Activated CD8-positive, alpha-beta T cell treated with anti-CD3 and anti-CD28 coated beads, Interleukin-2, amount 10 ng/mL, durations not matched to agents 7 days and 5 days (primary cell): ENCODE measurements at regions not wholly inside any gene's neighbourhood (a gene's known extent, or its start where the extent isn't known, plus 50 kb on each side); places are given as distances from the start of the nearest gene placed in this dataset.

Source experiments
- ATAC-seq: fragments of 150-1000 bp; cut with Tn5 transposase; one replicate; pipeline ENCODE4 v1.10.0; 2021; ENCODE audit warnings: moderate library complexity
- CTCF ChIA-PET: fragments of 350-600 bp; sonication (Branson Sonifier 250); formaldehyde crosslinking; loops from one replicate; lab custom pipeline; 2021; ENCODE audit warnings: antibody characterized with exemption; lab: Charles Lee
- POLR2A ChIA-PET: fragments of 350-600 bp; sonication (Branson Sonifier 250); formaldehyde crosslinking; loops from one replicate; lab custom pipeline; 2021; ENCODE audit warnings: antibody characterized with exemption; lab: Charles Lee
- DNase-seq: peaks from one replicate; pipeline ENCODE4 v3.0.0-alpha.2; 2020
- H3K27ac Mint-ChIP-seq: one replicate; pipeline ENCODE4 v1.8.0; 2021; ENCODE audit warnings: mild to moderate bottlenecking, mixed read lengths
- H3K27me3 Mint-ChIP-seq: one replicate; pipeline ENCODE4 v1.8.0; 2021; ENCODE audit warnings: low read depth, mixed read lengths
- H3K36me3 Mint-ChIP-seq: one replicate; pipeline ENCODE4 v1.8.0; 2021; ENCODE audit warnings: low read depth, mixed read lengths
- H3K4me1 Mint-ChIP-seq: one replicate; pipeline ENCODE4 v1.8.0; 2021; ENCODE audit warnings: low read depth, mixed read lengths
- H3K4me3 Mint-ChIP-seq: one replicate; pipeline ENCODE4 v1.8.0; 2021; ENCODE audit warnings: mild to moderate bottlenecking, mixed read lengths
- H3K9me3 Mint-ChIP-seq: one replicate; pipeline ENCODE4 v1.8.0; 2022; ENCODE audit warnings: mixed read lengths; ENCODE audit not compliant: insufficient read depth

DNA sequence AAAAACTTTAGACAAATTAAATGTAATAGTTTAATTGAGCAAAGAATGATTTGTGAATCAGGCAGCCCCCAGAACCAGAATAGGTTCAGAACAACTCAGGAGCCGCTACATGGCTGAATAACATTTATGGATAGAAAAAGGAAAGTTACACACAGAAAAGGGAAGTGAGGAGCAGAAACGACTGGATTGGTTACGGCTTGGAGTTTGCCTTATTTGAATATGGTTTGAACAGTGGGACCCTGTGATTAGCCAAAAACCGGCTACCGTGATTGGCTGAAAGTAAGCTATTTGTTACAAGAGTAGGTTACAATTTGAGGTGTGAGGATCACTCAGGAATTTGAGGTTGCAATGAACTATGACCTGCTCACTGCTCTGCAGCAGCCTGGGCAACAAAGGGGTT, 1139.8 kb downstream of the CDH11 start:
- ATAC-seq = no peak

DNA sequence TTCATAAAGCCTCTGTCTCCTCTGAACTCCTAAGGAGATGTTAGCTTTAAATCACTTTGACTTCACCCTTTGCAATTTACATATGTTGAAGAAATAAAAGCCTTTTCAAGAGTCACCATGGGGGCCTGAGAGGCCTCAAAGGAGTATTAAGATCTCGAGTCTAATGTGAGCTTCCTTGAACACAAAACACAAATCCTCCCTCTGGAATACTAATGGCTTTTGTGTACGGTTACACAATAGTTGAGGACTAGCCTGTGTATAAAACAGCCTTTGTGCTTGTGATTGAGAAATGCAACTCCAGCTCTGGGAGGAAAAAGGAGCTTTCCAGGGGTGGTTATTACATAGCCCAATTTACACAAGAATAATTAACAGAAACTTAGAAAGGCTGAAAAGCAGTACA, 1140.2 kb downstream of the CDH11 start:
- Mint-ChIP-seq H3K4me1 (no peaks in the 10 kb centered on the region), H3K27me3 (no peaks in the 10 kb centered on the region), H3K36me3 (no peaks in the 10 kb centered on the region), H3K9me3 (peaks cover 20% of the 10 kb centered on the region), H3K4me3 (no peak overlapping the region), H3K27ac (no peak overlapping the region)
- POLR2A ChIA-PET = no interaction called here
- ATAC-seq (no peak), DNase-seq (no peak)
- CTCF ChIA-PET = no interaction called here

More for the DNA sequence above, 1139.8 kb downstream of the CDH11 start:
- H3K4me1 Mint-ChIP-seq = no peaks in the 10 kb centered on the region
- no peaks in the 10 kb centered on the region for H3K27me3 Mint-ChIP-seq
- H3K9me3 Mint-ChIP-seq = peaks cover 22% of the 10 kb centered on the region
- no peak overlapping the region for H3K27ac Mint-ChIP-seq
- no peak for DNase-seq
- H3K36me3 Mint-ChIP-seq = no peaks in the 10 kb centered on the region
- H3K4me3 Mint-ChIP-seq = no peak overlapping the region
- ChIA-PET CTCF (no interaction called here), POLR2A (no interaction called here)

- no peaks in the 10 kb centered on the region for H3K27me3 Mint-ChIP-seq
- DNase-seq = no peak
- H3K36me3 Mint-ChIP-seq = no peaks in the 10 kb centered on the region
- H3K27ac Mint-ChIP-seq = no peak overlapping the region
- no peak for ATAC-seq
- CTCF ChIA-PET = no interaction called here
- POLR2A ChIA-PET = no interaction called here
- no peaks in the 10 kb centered on the region for H3K4me1 Mint-ChIP-seq
- H3K4me3 Mint-ChIP-seq = no peak overlapping the region
- H3K9me3 Mint-ChIP-seq = peaks cover 19% of the 10 kb centered on the region
These were observed 1141.1 kb downstream of the CDH11 start for GRCh38 chr16:63980763-63981162.

DNA sequence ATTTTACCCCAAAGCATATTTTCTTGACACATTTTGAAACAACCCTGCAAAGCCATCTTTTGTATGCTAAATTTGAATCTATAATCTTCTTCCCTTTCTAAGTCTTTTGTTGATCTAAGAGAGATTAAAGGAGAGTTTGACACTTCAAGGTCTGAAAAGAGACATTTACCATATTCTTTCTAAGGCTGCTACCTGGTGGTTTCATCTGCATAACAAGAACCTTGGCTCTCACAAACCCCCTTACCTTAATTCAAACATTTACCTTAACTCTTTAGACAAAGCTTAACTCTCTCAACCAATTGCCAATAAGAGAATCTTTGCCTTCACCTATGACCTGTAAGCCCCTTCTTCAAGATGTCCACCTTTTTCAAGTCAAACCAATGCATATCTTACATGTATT, 1143.6 kb downstream of the CDH11 start:
- no peaks in the 10 kb centered on the region for H3K27me3 Mint-ChIP-seq
- H3K4me1 Mint-ChIP-seq = no peaks in the 10 kb centered on the region
- H3K36me3 Mint-ChIP-seq = no peaks in the 10 kb centered on the region
- ATAC-seq (no peak), DNase-seq (no peak)
- H3K9me3 Mint-ChIP-seq = peaks cover 17% of the 10 kb centered on the region
- H3K4me3 Mint-ChIP-seq = no peak overlapping the region
- no peak overlapping the region for H3K27ac Mint-ChIP-seq
- ChIA-PET POLR2A (no interaction called here), CTCF (no interaction called here)

DNA sequence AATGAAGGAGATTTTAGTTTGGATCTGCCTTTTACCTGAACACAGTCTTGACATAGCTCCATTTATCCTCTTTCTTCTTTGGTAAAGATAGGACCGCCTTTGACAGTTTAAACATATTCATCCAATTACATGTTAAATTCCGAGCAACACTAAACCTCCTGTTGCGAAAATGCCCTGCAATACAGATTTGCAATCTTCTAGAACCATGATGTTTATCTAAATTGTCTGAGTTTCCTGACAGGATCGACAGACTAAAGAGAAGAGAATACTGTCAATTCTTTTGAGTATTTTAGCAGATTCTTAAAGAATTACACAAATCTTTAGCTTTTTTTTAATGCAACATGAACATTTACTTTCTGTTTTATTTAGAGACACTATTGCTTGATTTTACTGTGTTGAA, 1145.5 kb downstream of the CDH11 start:
- no peak for DNase-seq
- no peak for ATAC-seq
- Mint-ChIP-seq H3K36me3 (no peaks in the 10 kb centered on the region), H3K4me3 (no peak overlapping the region), H3K9me3 (peaks cover 19% of the 10 kb centered on the region), H3K27me3 (no peaks in the 10 kb centered on the region), H3K4me1 (no peaks in the 10 kb centered on the region), H3K27ac (no peak overlapping the region)
- ChIA-PET POLR2A (no interaction called here), CTCF (no interaction called here)

GRCh38 chr16:63975669-63976068, 1146.2 kb downstream of the CDH11 start:
- H3K4me1 Mint-ChIP-seq = no peaks in the 10 kb centered on the region
- peaks cover 25% of the 10 kb centered on the region for H3K9me3 Mint-ChIP-seq
- H3K36me3 Mint-ChIP-seq = no peaks in the 10 kb centered on the region
- CTCF ChIA-PET = no interaction called here
- no peak overlapping the region for H3K4me3 Mint-ChIP-seq
- H3K27ac Mint-ChIP-seq = no peak overlapping the region
- ATAC-seq (no peak), DNase-seq (no peak)
- H3K27me3 Mint-ChIP-seq = no peaks in the 10 kb centered on the region
- POLR2A ChIA-PET = no interaction called here

- ChIA-PET POLR2A (no interaction called here), CTCF (no interaction called here)
- Mint-ChIP-seq H3K27me3 (no peaks in the 10 kb centered on the region), H3K36me3 (no peaks in the 10 kb centered on the region), H3K4me3 (no peak overlapping the region), H3K27ac (no peak overlapping the region), H3K9me3 (peaks cover 19% of the 10 kb centered on the region), H3K4me1 (no peaks in the 10 kb centered on the region)
- ATAC-seq (no peak), DNase-seq (no peak)
These were observed 1153.9 kb downstream of the CDH11 start for GRCh38 chr16:63967966-63968365.

- no peaks in the 10 kb centered on the region for H3K36me3 Mint-ChIP-seq
- H3K27me3 Mint-ChIP-seq = no peaks in the 10 kb centered on the region
- H3K4me1 Mint-ChIP-seq = no peaks in the 10 kb centered on the region
- DNase-seq (no peak), ATAC-seq (no peak)
- CTCF ChIA-PET = no interaction called here
- no peak overlapping the region for H3K4me3 Mint-ChIP-seq
- no peak overlapping the region for H3K27ac Mint-ChIP-seq
- POLR2A ChIA-PET = no interaction called here
- peaks cover 6% of the 10 kb centered on the region for H3K9me3 Mint-ChIP-seq
These were observed 1161.5 kb downstream of the CDH11 start for GRCh38 chr16:63960321-63960720.

DNA sequence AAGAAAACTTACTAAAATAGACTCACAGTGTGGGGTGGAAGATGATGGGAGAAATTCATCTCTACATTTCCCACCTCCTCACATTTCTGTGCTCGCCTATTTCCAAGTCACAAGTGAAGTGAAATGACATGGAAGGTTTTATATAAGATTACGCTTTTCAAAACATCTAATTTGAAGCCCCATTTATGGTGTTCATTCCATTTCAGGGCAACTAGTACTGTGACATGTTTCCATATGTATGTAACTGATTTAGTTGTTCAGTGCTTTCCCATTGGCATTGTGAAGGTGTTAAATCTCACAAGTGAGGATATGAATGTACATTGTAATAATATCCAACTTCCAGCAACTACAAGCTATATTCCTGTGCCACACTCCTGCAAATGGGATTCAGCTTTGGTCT, 1174.8 kb downstream of the CDH11 start:
- H3K4me3 Mint-ChIP-seq = no peak overlapping the region
- H3K36me3 Mint-ChIP-seq = no peaks in the 10 kb centered on the region
- H3K27me3 Mint-ChIP-seq = no peaks in the 10 kb centered on the region
- ATAC-seq (no peak), DNase-seq (no peak)
- no peak overlapping the region for H3K27ac Mint-ChIP-seq
- ChIA-PET POLR2A (no interaction called here), CTCF (no interaction called here)
- no peaks in the 10 kb centered on the region for H3K4me1 Mint-ChIP-seq
- H3K9me3 Mint-ChIP-seq = peaks cover 17% of the 10 kb centered on the region

DNA sequence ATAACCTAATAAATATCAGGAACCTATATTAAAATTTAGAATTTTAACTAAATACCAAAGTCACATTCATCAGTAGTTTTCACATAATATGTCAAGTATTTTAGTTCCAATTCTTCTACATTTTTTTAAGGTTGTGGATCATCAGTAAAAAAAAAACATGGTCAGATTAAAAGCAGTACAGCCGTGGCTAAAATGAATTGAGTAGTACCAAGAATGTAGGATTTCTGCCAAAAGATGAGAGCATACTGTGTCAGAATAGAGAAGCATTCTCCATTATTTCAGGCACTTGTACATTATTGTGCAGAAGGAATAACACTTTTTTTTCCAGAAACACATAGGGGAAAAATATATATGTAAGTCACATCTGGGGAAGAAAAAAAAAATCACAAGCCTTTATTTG, 1176.1 kb downstream of the CDH11 start:
- ChIA-PET POLR2A (no interaction called here), CTCF (no interaction called here)
- H3K4me3 Mint-ChIP-seq = no peak overlapping the region
- no peaks in the 10 kb centered on the region for H3K4me1 Mint-ChIP-seq
- H3K27ac Mint-ChIP-seq = no peak overlapping the region
- no peak for ATAC-seq
- no peak for DNase-seq
- peaks cover 17% of the 10 kb centered on the region for H3K9me3 Mint-ChIP-seq
- H3K27me3 Mint-ChIP-seq = no peaks in the 10 kb centered on the region
- no peaks in the 10 kb centered on the region for H3K36me3 Mint-ChIP-seq

DNA sequence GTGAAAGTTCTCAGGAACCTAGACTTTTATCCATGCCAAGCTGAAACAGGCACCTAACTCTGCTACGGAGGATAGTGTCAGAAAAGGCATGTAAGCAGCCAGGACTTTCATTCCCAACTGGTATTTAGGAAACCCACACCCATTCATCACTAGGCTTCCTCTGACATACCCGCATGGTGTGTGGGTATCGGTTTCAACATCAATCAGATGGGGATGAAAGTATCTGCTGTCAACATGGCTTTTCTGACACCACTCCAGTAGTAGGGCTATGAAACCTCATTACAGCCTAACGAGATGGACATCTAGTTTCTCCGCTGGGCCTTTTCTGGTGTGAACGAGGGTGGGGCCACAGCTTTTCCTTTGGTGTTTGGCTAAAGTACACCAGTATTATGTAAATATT, 1178.3 kb downstream of the CDH11 start:
- Mint-ChIP-seq H3K27ac (no peak overlapping the region), H3K4me1 (no peaks in the 10 kb centered on the region), H3K4me3 (no peak overlapping the region), H3K27me3 (no peaks in the 10 kb centered on the region), H3K36me3 (no peaks in the 10 kb centered on the region), H3K9me3 (peaks cover 19% of the 10 kb centered on the region)
- ATAC-seq (no peak), DNase-seq (no peak)
- POLR2A ChIA-PET = no interaction called here
- CTCF ChIA-PET = no interaction called here

DNA sequence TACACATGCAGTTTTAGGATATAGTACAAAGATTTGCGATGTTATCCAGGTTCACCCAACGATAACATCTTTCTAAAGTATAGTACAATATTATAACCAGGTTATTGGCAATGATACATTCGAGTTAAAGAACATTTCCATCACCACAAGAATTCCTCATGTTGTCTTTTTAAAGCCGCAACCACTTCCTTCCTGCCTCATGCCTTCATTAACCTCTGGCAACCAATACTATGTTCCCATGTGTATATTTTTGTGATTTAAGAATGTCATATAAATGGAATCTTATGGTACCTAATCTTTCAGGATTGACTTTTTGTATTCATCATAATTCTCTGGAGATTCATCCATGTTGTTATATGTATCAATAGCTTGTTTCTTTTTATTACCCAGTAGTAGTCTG, 1183.2 kb downstream of the CDH11 start:
- Mint-ChIP-seq H3K27ac (no peak overlapping the region), H3K4me3 (no peak overlapping the region), H3K27me3 (no peaks in the 10 kb centered on the region), H3K36me3 (no peaks in the 10 kb centered on the region), H3K4me1 (no peaks in the 10 kb centered on the region), H3K9me3 (peaks cover 25% of the 10 kb centered on the region)
- DNase-seq = no peak
- POLR2A ChIA-PET = no interaction called here
- ATAC-seq = no peak
- CTCF ChIA-PET = no interaction called here

- ChIA-PET POLR2A (no interaction called here), CTCF (no interaction called here)
- Mint-ChIP-seq H3K27ac (no peak overlapping the region), H3K27me3 (no peaks in the 10 kb centered on the region), H3K4me1 (no peaks in the 10 kb centered on the region), H3K9me3 (peaks cover 18% of the 10 kb centered on the region), H3K4me3 (no peak overlapping the region), H3K36me3 (no peaks in the 10 kb centered on the region)
- ATAC-seq = no peak
- DNase-seq = no peak
These were observed 1188.0 kb downstream of the CDH11 start for GRCh38 chr16:63933841-63934240.
